Fibroblast of the aortic adventitia (primary cell): ENCODE measurements at regions not wholly inside any gene's neighbourhood (a gene's known extent, or its start where the extent isn't known, plus 50 kb on each side); places are given as distances from the start of the nearest gene placed in this dataset.

ENCODE experiments used
- DNase-seq: peaks from one replicate; pipeline ENCODE4 v3.0.0-alpha.2; 2010; ENCODE audit warnings: low read depth
- H3K4me3 ChIP-seq: 2 replicates; pipeline ENCODE4 v1.5.1; 2011; ENCODE audit warnings: low read depth, mild to moderate bottlenecking, control low read depth, low read length, moderate library complexity
- CTCF ChIP-seq: IDR thresholded peaks from 2 replicates; pipeline ENCODE4 v1.5.1; 2011; ENCODE audit warnings: mild to moderate bottlenecking, low read length, control low read depth, inconsistent platforms; ENCODE audit not compliant: insufficient read depth

- no peak for DNase-seq
- no peak overlapping the region for H3K4me3 ChIP-seq
- TF ChIP-seq CTCF, result no peak
Measured at GRCh38 chr13:59587971-59588716, 575.6 kb downstream of the DIAPH3 start.

- DNase-seq, result no peak
- no peak for TF ChIP-seq CTCF
- H3K4me3 ChIP-seq, result no peak overlapping the region
Measured at GRCh38 chr13:59588717-59589067, 575.0 kb downstream of the DIAPH3 start.

- H3K4me3 ChIP-seq, result no peak overlapping the region
- no peak for DNase-seq
- TF ChIP-seq CTCF, result no peak
Measured at GRCh38 chr13:59601993-59602392, 561.7 kb downstream of the DIAPH3 start.

GRCh38 chr13:59603646-59604045 is 560.1 kb downstream of the DIAPH3 start:
- TF ChIP-seq CTCF, result no peak
- DNase-seq, result no peak
- H3K4me3 ChIP-seq, result no peak overlapping the region

GRCh38 chr13:59607172-59607571 is 556.6 kb downstream of the DIAPH3 start:
- H3K4me3 ChIP-seq, result no peak overlapping the region
- TF ChIP-seq CTCF, result no peak
- no peak for DNase-seq

- no peak overlapping the region for H3K4me3 ChIP-seq
- no peak for TF ChIP-seq CTCF
- no peak for DNase-seq
Measured at GRCh38 chr13:59607780-59608233, 555.9 kb downstream of the DIAPH3 start.

- no peak for DNase-seq
- TF ChIP-seq CTCF, result no peak
- no peak overlapping the region for H3K4me3 ChIP-seq
Measured at GRCh38 chr13:59609421-59609820, 554.3 kb downstream of the DIAPH3 start.
